HS-5 (cell line): ENCODE measurements at regions not wholly inside any gene's neighbourhood (a gene's known extent, or its start where the extent isn't known, plus 50 kb on each side); places are given as distances from the start of the nearest gene placed in this dataset.

Source experiments
- DNase-seq: peaks from one replicate; pipeline ENCODE4 v3.0.0-alpha.2; 2012; ENCODE audit warnings: low read depth

DNA sequence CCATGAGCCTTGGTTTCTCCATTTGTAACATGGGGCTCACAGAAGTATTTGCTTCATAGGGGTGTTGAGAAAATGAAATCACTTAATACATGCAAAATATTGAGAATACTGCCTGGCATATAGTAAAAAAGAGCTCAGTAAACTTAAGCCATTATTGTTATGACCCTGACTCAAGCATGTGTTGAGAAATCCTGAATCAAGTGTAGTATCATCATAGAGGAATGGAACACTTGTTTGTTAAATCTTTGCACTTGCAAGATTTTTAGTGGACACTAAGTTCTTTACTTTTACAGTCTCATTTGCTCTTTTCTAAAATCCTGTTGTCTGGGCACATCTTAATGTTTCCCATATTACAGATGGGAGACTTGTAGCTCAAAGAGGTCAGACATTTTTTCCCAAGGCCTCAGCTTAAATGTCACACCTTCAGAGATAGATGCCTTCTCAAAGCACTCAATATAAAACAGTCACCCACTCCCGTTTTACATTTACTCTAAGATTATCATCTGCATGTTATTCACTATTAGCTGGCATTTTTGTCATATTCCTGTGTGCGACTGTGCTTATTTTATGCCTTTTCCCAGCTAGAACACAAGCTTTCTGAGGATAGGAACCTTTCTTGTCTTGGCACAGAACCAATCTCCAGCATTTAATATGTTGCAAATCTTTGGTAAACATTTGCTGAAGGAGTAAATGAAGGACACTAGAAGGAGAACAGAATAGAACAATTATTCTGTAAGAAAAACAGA, 250.0 kb upstream of the TNC start:
- DNase-seq, result no peak

DNA sequence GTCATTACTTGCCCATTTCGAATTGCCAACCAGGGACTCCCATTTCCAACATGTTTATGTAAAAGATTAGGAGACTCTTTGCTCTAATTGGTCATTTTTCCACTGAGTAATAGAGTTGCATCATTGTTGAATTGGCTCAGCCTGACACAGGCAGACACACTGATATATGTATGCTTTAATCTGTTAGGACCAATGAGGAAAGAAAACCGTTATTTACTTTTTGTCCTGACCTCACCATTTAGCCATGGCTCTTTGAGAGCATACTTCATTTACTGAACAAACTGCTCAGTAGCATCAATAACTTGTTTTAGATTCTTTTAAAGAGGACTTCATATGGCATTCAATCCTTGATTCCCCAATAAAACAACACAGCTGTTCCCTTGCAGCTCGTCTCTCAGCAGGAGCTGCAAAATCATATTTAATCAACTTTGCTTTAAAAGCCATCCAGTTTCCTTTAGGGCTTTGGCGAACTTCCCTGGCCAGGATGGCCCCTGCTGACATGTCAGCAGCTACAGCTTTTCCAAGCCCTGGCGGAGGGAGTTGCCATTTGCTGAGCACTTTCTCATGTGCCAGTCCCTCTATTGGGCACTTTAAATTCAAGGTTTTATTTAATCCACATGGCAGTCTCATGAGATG, 251.5 kb upstream of the TNC start:
- no peak for DNase-seq

DNA sequence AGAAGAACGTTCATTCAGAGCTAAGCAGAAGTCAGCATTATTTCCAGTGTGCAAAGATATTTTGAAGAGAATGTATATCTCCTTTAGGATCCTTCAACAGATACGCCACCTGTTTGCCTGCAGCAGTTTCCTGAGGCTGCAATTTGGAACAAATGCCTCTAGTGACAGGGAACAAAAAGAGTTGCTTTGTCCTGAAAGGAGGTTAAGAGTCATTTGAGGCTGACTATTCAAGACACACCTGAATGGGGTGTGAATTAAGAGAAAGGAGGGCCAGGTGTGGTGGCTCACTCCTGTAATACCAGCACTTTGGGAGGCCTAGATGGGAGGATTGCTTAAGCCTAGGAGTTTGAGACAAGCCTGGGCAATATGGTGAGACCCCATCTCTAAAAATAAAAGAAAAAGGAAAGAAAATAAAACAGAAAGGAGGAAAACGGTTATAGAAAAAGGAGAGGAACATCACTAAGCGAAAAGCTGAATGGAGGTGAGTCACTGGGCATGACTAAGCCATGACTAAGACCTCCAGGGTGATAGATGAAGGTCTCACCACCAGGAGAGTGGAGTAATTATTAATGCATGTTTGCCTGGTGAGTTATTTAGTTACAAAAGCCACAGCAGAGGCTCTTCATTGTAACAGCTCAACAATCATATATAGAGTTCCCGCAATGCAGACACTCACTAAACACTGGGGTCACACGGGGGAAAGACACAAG, 255.2 kb upstream of the TNC start:
- DNase-seq, result peak; percentile 95

DNA sequence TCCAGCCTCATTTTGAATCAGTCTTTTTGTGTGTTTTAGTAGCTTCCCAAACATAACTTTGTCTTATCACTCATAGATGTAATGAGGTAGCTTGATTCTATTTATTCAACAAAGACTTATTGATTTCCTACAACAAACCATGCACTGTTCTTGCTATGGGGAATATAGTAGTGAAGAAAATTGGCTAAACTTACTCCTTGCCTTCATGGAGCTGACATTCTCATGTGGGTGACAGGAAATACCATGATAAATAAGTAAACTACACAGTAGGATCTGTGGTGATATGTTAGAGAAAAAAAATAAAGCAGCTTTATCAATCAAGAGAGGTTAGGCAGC, 255.7 kb upstream of the TNC start:
- no peak for DNase-seq

DNA sequence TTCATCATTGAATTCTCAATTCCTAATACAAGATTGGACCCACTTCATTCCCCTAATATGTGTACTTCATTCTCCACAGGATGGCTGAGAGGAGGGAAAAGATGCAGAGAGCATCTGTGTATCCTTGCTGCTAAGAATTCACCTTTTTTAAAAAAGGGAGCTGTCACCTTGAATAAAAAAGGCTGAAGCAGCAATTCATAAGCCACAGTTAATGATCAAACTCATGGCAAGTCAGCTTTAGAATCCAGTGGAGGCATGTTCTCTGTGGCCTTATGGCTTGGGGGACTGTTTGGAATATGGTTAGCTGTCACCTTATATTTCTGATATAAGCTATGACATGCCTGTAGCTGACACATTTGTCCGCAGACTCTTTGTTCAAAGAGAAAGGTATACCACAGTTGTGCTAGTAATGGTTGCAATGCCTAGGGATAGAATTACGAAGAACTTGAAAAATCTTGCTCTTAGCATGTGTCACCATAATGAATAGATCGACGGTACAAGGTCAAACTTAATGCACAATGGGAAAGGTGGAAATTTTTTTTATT, 256.8 kb upstream of the TNC start:
- DNase-seq, result no peak

DNA sequence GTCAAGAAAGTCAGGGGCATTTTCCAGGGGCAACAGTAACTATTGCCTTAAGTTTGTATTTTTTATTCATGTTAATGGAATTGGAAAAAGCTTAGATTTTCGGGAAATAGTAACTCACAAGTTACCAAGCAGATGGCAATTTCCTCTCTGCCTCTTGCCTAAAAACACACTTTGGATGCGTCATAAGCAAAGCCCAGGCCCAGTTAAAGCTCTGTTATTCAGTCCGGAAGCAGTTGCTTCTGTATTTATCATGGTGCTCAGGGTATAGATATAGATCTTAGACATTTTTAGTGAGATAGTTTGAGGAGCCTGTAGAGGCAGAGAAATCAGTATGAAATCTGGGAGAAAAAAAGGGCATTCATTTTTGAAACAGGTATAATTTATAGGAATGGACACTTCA, 260.3 kb upstream of the TNC start:
- DNase-seq, result no peak

DNA sequence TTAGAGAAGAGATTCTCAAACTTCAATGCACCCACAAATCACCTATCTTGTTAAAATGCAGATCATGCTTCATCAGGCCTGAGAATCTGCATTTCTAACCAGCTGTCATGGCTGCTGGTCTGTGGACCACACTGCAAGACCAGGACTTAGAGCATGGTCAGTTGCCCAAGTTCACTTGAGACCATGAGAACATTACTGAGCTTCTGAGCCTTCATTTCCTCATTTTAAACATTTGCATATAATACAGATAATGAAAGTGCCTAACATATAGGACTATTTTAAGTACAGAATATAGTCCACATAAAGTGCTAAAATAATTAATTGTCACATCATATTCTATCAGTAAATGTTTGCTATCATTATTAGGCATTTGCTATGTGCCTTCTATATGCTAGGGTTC, 260.8 kb upstream of the TNC start:
- no peak for DNase-seq

DNA sequence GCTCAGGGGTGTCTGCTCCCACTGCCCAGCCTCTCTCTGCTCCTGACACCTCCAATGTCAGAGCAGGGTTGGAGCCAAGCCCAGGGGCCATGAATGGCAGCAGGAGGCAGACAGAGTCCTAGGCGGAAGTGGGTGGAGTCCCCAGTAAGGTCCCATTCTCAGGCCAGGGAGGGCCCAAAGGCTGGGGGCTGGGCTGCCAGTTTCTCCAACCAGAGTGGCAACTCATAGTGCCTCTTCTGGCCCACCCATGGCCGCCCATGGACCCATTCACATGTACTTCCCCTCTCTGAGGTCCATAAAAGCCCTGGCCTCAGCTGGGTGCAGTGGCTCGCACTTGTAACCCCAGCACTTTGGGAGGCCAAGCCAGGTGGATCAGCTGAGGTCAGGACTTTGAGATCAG, 261.8 kb upstream of the TNC start:
- DNase-seq, result no peak

DNA sequence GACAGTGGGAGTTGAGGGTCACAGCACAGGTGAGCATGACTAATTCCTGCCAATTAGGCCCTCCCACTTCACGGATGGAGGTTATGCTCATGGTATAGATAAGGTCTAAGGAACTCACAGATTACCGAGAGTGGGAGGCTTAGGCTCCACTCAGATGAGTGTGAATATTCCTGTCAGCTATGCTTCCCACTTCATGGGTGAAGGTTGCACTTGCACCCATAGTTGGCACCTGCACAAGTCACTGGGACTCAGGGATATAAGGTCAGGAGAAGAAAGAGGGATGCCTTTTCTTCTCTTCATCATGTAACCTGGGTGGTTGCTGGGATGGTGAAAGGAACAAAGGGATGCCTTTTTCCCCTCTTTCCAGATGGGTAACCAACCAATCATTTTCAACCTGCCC, 264.9 kb upstream of the TNC start:
- no peak for DNase-seq

DNA sequence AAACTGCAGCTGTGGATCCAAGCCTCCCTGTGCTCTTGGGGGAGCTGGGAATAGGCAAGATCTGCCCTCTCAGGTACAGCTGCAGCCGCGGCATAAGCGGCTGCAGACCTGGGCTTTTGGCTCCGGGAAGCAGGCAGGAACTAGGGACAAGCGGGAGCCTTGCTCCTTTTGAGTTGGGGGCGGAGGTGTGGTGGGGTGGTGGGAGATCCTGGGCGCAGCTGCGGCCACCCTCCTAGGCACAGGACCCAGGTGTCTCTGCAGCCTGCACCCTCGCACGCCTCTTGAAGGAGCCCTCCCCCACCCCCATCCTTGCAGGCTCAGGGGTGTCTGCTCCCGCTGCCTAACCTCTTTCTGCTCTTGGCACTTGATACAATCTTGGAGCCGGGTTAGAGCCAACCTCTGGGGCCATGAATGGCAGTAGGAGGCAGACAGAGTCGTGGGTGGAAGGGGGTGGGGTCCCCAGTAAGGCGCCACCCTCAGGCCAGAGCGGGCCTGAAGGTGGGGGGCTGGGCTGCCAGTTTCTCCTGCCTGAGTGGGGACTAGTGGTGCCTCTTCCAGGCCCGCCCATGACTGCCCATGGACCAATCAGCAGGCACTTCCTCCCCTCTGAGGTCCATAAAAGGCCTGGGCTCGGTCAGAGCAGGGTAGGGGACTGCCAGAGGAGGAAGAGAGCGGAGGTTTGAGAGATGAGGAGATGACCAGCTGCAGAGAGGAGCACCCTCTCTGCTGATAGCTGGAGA, 267.6 kb upstream of the TNC start:
- no peak for DNase-seq

DNA sequence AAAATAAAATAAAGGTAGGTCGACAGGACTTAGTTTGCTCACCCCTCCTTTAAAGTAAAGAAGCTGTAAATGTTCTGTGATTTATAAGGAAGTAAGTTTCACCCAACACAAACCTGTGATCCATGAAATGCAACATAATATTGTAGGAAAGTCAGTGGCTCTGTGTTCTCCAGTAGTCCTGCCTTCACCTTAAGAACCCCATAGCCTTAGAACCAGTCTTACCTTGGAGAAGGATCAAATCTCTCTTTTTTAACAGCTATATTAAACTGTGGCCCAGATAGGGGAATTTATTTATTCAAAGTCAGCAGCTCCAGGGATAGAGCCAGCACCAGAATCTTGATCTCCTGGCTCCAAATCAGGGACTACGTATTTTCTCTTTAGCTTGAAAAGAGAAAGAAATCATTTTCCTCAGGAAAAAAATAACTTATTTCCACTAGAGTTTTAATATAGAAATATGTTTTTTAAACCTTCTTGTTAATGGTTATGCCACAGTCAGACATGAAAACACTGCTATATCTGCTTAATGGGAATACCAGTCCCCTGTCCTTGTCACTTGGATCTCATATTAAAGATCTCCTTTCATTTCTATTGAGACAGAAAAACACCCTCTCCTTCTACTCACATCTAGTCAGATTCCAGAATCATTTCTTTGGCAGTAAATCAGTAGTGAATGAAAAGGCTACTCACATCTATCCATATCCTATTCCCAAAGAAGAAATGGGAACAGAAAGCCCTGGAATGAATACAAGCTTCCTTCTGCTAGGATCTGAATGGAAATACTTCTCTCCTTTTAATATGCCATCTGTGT, 269.2 kb upstream of the TNC start:
- no peak for DNase-seq

DNA sequence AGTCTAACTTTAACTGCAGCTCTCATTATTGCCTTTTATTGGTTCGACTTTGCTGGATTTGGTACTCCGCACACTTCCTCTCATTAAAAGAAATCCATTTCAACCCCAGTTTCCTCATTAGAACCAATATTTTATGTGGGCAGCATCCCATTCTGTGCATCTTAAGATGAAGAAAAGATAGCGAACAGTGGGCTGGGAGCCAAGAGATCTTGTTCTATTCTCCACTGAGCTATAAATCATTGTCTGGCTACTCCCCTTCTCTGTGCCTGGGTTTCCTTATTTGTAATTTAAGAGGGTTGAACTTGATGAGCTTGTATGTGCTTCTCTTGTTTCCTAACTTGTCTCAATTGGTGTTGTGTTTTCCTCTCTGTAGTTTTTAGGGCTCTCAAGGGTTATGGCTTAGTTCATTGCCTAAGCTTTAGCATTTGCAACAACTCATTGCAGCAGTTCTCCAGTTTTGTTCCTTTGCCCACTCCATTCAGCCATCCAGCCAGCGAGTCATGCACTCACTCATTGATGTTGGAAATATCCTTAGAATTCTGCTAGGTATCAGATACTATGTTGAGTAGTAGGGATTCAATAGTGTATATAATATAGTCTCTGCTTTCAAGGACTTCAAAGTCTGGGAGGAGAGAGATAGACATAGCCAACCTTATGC, 273.3 kb upstream of the TNC start:
- no peak for DNase-seq

DNA sequence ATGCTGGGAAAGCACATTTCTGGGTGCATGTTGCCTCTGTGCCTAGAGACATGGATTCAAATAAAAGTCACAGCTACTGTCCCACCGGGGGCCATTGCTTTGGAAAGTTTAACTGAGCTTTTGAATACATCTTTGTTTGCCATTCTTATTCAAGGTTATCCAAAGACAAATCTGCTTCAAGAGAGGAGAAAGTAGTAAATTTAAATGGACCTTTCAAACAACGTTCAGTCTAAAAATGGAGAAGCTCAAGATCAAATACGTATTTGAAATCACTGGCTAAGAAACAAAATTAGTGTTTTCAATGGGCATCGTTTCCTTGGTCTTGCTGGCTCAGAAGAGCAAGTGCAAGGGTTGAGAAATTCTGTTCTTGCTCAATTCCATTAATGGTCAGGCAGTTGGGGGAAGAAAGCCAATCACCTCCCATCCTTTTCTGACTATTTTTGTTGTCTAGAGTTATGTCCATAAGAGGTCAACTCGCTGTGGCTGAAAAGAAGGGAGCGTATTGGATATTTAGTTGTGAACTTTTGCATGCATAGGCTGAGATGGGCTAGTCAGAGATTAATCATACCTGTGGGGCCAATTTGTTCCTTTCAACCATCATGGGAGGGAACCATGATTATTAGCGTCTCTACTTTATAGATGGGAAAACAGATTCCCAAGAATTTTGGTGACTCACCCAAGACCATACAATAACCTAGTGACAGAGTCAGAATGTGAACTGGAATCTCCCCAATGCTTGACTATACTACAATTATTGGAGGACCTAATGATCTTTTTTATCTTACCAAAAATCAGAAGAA, 276.2 kb upstream of the TNC start:
- DNase-seq, result no peak

DNA sequence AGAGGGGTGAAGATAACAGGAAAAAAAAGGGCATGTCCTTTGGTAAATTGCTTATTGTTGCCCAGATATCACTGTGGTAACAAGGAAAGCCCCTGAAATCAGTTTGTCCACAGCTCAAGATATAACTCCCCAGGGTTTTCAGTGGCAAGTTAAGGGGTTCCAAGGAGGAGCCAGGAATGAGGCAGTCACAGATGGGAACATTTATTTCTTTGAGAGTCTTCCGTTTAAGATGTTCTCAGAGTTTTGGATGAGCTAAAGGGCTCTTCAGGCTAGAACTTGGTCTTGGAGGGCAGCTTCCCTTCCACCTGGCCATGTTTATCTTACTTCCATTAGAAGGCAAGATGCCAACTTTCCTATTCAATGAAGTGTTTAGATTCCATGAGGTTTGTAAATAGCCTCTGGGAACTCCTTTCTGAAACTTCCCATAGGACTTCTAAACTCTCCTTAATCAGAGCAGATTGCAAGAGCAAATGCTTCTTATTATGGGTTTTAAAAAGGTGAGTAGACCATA, 277.6 kb upstream of the TNC start:
- no peak for DNase-seq

DNA sequence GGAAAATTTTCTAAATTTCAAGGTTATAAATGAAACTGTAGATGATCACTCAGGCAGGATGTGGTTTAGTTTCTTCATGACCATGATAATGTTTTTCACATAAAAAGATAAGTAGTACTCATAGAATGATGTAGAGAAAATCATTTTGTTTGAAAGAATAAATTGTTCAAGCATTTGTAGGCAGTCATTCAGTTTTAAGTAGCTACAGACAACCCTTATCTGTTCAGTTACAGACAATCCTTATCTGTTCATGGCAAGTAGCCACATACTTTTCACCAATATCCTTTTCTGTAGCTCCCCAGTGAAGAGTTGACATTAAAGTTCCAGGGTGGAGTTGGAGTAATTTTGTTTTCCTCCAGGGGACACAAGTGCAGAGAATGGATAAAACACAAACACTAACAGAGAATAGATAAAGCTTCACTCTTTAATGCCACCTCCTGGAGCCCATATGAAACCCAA, 278.1 kb upstream of the TNC start:
- no peak for DNase-seq

DNA sequence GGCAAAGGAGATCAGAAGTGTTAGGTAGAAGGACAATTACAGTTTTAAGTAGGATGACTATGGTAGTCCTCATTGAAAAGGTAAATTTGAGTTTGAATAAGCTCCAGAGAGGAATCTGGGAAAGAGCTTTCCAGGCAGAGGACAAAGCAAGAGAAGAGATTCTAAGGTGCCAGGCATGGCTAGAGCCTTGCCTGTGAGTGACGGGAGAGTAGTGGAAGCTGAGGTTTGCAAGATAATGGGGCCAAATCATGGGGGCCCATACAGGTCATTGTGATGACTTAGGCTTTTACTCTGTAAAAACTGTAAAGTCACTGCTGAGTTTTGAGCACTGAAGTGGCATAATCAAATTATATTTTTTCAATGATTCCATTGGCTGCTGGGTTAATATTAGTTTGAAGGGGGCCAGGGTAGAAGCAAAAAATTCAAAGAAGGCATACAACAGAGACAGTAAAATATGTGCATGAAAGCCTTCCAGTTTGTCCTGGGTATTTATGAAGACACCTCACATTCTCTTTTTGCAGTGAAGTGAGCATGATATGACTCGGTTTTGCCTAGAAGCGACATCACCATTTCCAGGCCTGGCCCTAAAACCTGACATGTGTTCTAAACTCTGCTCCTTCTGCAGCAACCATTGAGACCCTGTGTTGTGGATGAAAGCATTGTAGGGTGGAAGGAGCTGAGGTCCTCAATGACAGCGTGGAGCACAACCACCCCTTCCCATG, 279.8 kb upstream of the TNC start:
- no peak for DNase-seq

DNA sequence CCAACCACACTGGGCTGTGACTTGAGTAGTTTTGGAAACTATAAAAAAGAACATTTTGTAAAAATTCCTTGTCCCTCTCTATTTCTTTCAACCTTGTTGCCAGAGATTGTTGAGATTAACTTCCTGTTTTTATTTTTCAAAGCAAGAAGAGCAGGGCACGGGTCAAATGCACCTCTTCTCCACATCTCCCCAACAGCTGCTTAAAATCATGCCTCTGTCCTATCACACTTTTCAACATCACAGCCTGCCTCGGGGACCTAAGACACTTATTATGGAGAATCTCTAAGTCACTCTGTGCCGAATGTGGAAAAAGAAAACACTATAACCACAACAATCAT, 280.3 kb upstream of the TNC start:
- DNase-seq, result no peak

DNA sequence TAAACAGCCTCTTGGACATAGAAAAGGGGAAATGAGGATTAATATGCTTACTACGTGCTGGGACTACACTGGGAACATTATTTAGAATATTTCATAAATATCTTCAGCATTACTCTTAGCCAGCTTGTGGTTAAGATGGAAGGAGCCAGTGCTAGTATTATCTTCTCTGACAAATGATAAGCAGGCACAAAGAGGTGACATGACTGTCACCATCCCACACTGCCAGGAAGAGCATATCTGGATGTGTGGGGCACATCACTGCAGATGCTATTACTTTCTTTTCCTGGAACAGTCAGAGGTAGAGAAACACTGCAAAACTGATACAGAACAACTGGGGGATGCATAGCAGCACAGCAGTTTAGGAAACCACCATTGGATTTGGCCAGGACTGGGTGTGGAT, 281.0 kb upstream of the TNC start:
- no peak for DNase-seq

DNA sequence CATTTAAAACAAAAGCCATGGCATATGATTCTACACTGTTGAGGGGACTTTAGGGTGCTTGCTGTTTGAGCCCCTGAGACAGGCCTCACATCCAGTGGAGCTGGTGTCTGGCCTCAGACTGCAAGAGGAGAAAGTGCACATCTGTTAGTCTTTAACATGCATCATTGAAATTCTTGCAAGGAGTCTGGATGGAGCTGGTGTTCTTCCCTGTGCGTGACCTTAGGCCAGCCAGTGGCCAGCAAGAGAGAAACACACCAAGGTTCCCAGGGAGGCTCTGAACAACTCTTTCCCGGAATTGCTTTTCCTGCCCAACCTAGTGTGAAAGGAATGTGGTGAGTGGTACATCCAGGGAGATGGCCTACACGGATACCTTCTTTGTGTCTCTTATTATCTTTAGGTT, 282.8 kb upstream of the TNC start:
- DNase-seq, result no peak
